ENCODE measurements at regions not wholly inside any gene's neighbourhood (a gene's known extent, or its start where the extent isn't known, plus 50 kb on each side); places are given as distances from the start of the nearest gene placed in this dataset.

- WGBS (ENCODE audit: low lambda C conversion rate), result 8% methylated on average over 5 of the region's 5 CpGs
- DNase-seq (ENCODE audit: low spot score) (no peak), ATAC-seq (no peak), FAIRE-seq (no peak)
- Histone ChIP-seq H3K36me3 (replicated peaks in 1 of 2; ENCODE audit: control insufficient read depth in 1 of 2, insufficient read depth in 2 of 2, low read length in 2 of 2) (no peaks in the 10 kb centered on the region), H3K79me2 (ENCODE audit: insufficient read depth, low read length) (no peaks in the 10 kb centered on the region), H3K4me1 (ENCODE audit: insufficient read depth, low read length) (no peaks in the 10 kb centered on the region), H3K27me3 (ENCODE audit: control insufficient read depth in 1 of 2, insufficient read depth in 2 of 2, low read length in 2 of 2) (peaks cover 0 to 3% of the 10 kb centered on the region in 2 experiments; a peak in 1 of 5 replicates), H3K9me3 (ENCODE audit: low read length) (no peaks in the 10 kb centered on the region), H3K27ac (ENCODE audit: extremely low read length, insufficient read depth, low read length) (no peak overlapping the region), H3K9ac (ENCODE audit: insufficient read depth, low read depth, low read length) (no peak overlapping the region), H2AFZ (ENCODE audit: low read length) (no peak overlapping the region), H3K4me3 (replicated peaks in 1 of 3; ENCODE audit: insufficient read depth in 1 of 3, low read depth in 2 of 3, low read length in 3 of 3) (no peak overlapping the region), H4K20me1 (ENCODE audit: insufficient read depth, low read length) (no peaks in the 10 kb centered on the region), H3K4me2 (ENCODE audit: low read depth, low read length) (no peak overlapping the region)
- in situ Hi-C loops (cut with HindIII; ENCODE audit: extremely low pct_ligation_motif_present, low pct_unique_long_range_greater_than_20kb) (no loop called here), intact Hi-C loops (cut with micrococcal nuclease; ENCODE audit: unreplicated experiment) (no loop called here)
- POLR2A ChIA-PET, result no interaction called here
- CTCF ChIA-PET (ENCODE audit: low intra/inter-chr PET ratio, low total read pairs), result no interaction called here
- no TSS peak for BruUV-seq (replicated peaks)
- TF ChIP-seq SIN3A (IDR thresholded peaks at IDR 0.05; ENCODE audit: borderline replicate concordance, low read depth, low read length) (no peak), ATF2 (CRISPR knock-in tag; IDR thresholded peaks at IDR 0.05) (no peak), IKZF4 (CRISPR knock-in tag; IDR thresholded peaks at IDR 0.05; ENCODE audit: borderline replicate concordance, low read depth, not compliant biosample characterization) (no peak), ZC3H4 (CRISPR knock-in tag; IDR thresholded peaks at IDR 0.05; ENCODE audit: borderline replicate concordance) (no peak), CENPX (CRISPR knock-in tag; IDR thresholded peaks at IDR 0.05) (no peak), ARHGAP35 (CRISPR knock-in tag; IDR thresholded peaks at IDR 0.05; ENCODE audit: borderline replicate concordance) (no peak), ZBTB8A (CRISPR knock-in tag; IDR thresholded peaks at IDR 0.05; ENCODE audit: borderline replicate concordance, low read depth) (no peak), ZNF34 (CRISPR knock-in tag; IDR thresholded peaks at IDR 0.05; ENCODE audit: borderline replicate concordance) (no peak), CCDC6 (CRISPR knock-in tag; IDR thresholded peaks at IDR 0.05) (no peak)
- TF ChIP-seq, protein P1, sequence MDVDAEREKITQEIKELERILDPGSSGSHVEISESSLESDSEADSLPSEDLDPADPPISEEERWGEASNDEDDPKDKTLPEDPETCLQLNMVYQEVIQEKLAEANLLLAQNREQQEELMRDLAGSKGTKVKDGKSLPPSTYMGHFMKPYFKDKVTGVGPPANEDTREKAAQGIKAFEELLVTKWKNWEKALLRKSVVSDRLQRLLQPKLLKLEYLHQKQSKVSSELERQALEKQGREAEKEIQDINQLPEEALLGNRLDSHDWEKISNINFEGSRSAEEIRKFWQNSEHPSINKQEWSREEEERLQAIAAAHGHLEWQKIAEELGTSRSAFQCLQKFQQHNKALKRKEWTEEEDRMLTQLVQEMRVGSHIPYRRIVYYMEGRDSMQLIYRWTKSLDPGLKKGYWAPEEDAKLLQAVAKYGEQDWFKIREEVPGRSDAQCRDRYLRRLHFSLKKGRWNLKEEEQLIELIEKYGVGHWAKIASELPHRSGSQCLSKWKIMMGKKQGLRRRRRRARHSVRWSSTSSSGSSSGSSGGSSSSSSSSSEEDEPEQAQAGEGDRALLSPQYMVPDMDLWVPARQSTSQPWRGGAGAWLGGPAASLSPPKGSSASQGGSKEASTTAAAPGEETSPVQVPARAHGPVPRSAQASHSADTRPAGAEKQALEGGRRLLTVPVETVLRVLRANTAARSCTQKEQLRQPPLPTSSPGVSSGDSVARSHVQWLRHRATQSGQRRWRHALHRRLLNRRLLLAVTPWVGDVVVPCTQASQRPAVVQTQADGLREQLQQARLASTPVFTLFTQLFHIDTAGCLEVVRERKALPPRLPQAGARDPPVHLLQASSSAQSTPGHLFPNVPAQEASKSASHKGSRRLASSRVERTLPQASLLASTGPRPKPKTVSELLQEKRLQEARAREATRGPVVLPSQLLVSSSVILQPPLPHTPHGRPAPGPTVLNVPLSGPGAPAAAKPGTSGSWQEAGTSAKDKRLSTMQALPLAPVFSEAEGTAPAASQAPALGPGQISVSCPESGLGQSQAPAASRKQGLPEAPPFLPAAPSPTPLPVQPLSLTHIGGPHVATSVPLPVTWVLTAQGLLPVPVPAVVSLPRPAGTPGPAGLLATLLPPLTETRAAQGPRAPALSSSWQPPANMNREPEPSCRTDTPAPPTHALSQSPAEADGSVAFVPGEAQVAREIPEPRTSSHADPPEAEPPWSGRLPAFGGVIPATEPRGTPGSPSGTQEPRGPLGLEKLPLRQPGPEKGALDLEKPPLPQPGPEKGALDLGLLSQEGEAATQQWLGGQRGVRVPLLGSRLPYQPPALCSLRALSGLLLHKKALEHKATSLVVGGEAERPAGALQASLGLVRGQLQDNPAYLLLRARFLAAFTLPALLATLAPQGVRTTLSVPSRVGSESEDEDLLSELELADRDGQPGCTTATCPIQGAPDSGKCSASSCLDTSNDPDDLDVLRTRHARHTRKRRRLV (CRISPR knock-in tag; IDR thresholded peaks at IDR 0.05), result no peak
These were observed 95.3 kb upstream of the CCDC112 start for GRCh38 chr5:115391780-115392179.
